ENCODE measurements at regions not wholly inside any gene's neighbourhood (a gene's known extent, or its start where the extent isn't known, plus 50 kb on each side); places are given as distances from the start of the nearest gene placed in this dataset.

DNA sequence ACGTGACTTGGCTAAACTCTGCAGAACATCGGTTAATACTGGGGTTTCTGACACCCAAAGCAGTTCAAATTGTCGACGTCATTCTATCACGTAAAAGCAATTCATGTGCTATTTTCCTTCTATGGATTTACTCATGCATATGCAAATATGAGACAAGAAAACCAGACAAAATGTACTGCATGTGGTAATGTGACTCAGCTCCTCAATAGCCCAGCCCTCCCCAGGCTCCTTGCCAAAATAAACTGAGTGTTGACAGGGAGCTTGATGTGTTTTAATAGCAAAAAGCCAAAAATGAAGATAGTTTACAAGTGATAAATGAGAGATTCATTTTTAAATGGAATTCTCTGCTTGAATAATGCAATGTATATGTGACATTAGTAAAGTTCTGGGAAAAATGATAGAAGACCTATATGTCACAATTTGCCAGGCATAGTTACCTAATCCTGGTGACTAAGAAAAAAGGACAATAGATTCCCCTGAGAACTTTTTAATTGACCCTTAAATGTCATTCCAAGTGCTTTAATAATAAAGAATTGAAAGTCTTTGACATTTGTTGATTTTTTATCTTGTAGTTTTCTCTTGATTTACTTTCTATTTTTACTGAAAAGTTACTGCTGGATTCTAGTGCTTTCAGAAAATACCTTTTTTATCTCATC is 1700.6 kb upstream of the TENM3 start:
- DNase-seq (ENCODE audit: low read depth in 4 of 6, low spot score in 6 of 6), result peak in 1 of 6 donors; percentile 82
- H3K9me3 ChIP-seq (ENCODE audit: control insufficient read depth, insufficient read depth, low read length), result no peaks in the 10 kb centered on the region
- H3K27ac ChIP-seq (ENCODE audit: low read depth, low read length), result no peak overlapping the region
- no peaks in the 10 kb centered on the region for H3K27me3 ChIP-seq (ENCODE audit: control insufficient read depth, insufficient read depth, low read length)
- no peaks in the 10 kb centered on the region for H3K4me1 ChIP-seq (ENCODE audit: control insufficient read depth, insufficient read depth, low read length)
- WGBS (ENCODE audit: insufficient coverage), result 52% methylated on average over 3 of the region's 5 CpGs
- no peaks in the 10 kb centered on the region for H3K36me3 ChIP-seq (ENCODE audit: control insufficient read depth, insufficient read depth, low read length)
- H3K4me3 ChIP-seq (ENCODE audit: low read depth, low read length), result no peak overlapping the region

DNA sequence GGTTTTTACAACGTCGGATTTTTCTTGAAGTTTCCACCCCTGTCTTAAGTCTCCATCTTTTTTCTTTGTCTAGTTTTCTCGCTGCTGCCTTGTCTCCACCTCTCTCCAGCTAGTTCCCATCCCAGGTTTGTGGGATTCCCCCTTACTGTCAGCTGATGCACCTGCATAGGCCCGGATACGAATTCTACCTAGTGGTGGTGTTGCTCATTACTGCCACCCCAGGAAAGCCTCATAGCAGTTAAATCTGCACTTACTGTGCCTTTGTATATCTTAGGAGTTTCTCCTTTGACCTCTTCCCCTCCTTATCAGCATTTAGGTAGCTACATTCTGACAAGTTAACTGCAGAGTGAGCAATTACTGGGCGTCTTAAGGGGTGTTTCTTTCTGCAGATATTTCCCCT is 1693.1 kb upstream of the TENM3 start:
- Histone ChIP-seq H3K27me3 (ENCODE audit: control insufficient read depth, insufficient read depth, low read length) (no peaks in the 10 kb centered on the region), H3K4me1 (ENCODE audit: control insufficient read depth, insufficient read depth, low read length) (no peaks in the 10 kb centered on the region), H3K36me3 (ENCODE audit: control insufficient read depth, insufficient read depth, low read length) (no peaks in the 10 kb centered on the region), H3K9me3 (ENCODE audit: control insufficient read depth, insufficient read depth, low read length) (no peaks in the 10 kb centered on the region), H3K4me3 (ENCODE audit: low read depth, low read length) (no peak overlapping the region), H3K27ac (ENCODE audit: low read depth, low read length) (no peak overlapping the region)
- DNase-seq (ENCODE audit: low read depth in 4 of 6, low spot score in 6 of 6), result no peak
- WGBS (ENCODE audit: insufficient coverage), result 38% methylated on average over 3 of the region's 6 CpGs

DNA sequence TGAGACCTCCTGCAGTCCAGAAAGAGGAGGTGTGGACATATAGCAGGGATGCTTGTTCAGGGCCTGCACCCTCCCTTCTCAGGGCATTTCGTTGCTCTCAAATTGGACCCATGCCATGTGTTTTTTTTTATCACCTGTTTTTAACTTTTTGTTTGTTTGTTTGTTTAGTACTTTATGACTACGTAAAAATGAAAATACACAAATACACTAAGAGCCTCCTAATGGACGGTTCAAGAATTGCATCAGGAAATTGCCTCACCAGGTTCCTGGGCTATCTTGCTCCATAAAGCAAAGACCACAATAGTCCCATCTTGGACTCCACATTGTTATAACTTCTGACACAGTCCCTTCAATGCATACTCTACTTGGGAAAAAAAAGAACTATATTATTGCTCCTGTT is 1685.9 kb upstream of the TENM3 start:
- H3K36me3 ChIP-seq (ENCODE audit: control insufficient read depth, insufficient read depth, low read length), result no peaks in the 10 kb centered on the region
- no peaks in the 10 kb centered on the region for H3K27me3 ChIP-seq (ENCODE audit: control insufficient read depth, insufficient read depth, low read length)
- H3K4me3 ChIP-seq (ENCODE audit: low read depth, low read length), result no peak overlapping the region
- H3K9me3 ChIP-seq (ENCODE audit: control insufficient read depth, insufficient read depth, low read length), result no peaks in the 10 kb centered on the region
- no peaks in the 10 kb centered on the region for H3K4me1 ChIP-seq (ENCODE audit: control insufficient read depth, insufficient read depth, low read length)
- 83% methylated on average over 1 of the region's 3 CpGs for WGBS (ENCODE audit: insufficient coverage)
- no peak for DNase-seq (ENCODE audit: low read depth in 4 of 6, low spot score in 6 of 6)
- H3K27ac ChIP-seq (ENCODE audit: low read depth, low read length), result no peak overlapping the region

DNA sequence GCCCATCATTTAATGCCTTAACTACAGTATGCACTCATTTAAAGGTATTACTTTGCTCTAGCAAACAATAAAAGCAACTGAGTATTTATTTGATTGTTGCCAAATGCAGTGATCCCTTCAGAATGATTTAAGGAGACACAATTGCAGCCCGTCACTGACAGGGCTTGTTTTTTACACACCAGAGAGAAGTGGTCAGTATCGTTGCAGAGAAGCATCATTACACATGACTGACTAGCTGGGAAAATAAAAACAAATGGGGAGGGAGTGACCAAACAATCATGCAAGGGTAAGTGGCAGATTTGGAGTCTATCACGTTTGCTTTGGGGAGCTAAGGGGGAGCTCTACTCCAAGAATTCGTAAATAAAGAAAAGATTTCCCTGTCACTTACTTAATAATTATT is 1685.3 kb upstream of the TENM3 start:
- WGBS (ENCODE audit: insufficient coverage), result no CpG with 5 or more reads among the region's 4 CpGs
- Histone ChIP-seq H3K36me3 (ENCODE audit: control insufficient read depth, insufficient read depth, low read length) (no peaks in the 10 kb centered on the region), H3K27me3 (ENCODE audit: control insufficient read depth, insufficient read depth, low read length) (no peaks in the 10 kb centered on the region), H3K4me3 (ENCODE audit: low read depth, low read length) (no peak overlapping the region), H3K4me1 (ENCODE audit: control insufficient read depth, insufficient read depth, low read length) (no peaks in the 10 kb centered on the region), H3K27ac (ENCODE audit: low read depth, low read length) (no peak overlapping the region), H3K9me3 (ENCODE audit: control insufficient read depth, insufficient read depth, low read length) (no peaks in the 10 kb centered on the region)
- no peak for DNase-seq (ENCODE audit: low read depth in 4 of 6, low spot score in 6 of 6)

DNA sequence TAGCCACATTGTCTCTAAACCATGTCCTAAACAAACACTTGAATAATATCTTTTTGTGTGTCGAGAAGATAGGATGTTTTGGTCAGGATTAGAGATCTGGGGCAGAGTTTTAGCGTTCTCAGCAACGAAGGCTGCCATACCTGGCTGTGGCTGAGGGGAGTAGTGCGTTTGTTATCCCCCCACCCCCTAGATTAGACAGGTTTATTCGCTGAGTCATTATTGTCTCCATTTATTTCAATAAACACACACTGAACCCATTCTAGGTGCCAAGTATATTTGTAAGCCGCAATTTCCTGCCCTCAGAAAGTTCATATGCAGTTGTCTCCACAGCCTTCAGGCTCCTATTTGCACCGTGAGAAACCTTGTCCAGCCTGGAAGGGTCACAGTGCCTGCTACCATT is 1684.8 kb upstream of the TENM3 start:
- no peaks in the 10 kb centered on the region for H3K36me3 ChIP-seq (ENCODE audit: control insufficient read depth, insufficient read depth, low read length)
- H3K27me3 ChIP-seq (ENCODE audit: control insufficient read depth, insufficient read depth, low read length), result no peaks in the 10 kb centered on the region
- H3K4me3 ChIP-seq (ENCODE audit: low read depth, low read length), result no peak overlapping the region
- H3K9me3 ChIP-seq (ENCODE audit: control insufficient read depth, insufficient read depth, low read length), result no peaks in the 10 kb centered on the region
- WGBS (ENCODE audit: insufficient coverage), result 83% methylated on average over 3 of the region's 7 CpGs
- H3K4me1 ChIP-seq (ENCODE audit: control insufficient read depth, insufficient read depth, low read length), result no peaks in the 10 kb centered on the region
- DNase-seq (ENCODE audit: low read depth in 4 of 6, low spot score in 6 of 6), result no peak
- no peak overlapping the region for H3K27ac ChIP-seq (ENCODE audit: low read depth, low read length)

DNA sequence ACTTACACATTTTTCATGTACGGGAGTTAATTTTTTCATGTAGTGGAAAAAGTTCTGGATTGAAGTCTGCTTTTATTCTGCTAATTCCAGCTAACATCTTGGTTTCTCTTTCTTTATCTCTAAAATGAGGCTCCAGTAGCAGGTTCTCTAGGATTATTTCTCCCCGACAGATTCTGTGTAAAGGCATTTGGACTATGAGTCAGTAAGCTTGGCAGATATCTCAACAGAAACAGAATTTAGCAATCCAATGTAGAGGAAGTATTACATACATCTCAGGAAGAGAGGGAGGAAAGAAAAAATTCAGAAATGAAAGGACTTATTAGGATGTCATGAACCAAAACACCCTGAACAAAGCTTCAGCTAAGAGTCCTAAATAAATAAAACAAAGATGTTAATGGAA is 1682.3 kb upstream of the TENM3 start:
- Histone ChIP-seq H3K4me3 (ENCODE audit: low read depth, low read length) (no peak overlapping the region), H3K27me3 (ENCODE audit: control insufficient read depth, insufficient read depth, low read length) (no peaks in the 10 kb centered on the region), H3K27ac (ENCODE audit: low read depth, low read length) (no peak overlapping the region), H3K4me1 (ENCODE audit: control insufficient read depth, insufficient read depth, low read length) (peaks cover 4% of the 10 kb centered on the region), H3K9me3 (ENCODE audit: control insufficient read depth, insufficient read depth, low read length) (no peaks in the 10 kb centered on the region), H3K36me3 (ENCODE audit: control insufficient read depth, insufficient read depth, low read length) (no peaks in the 10 kb centered on the region)
- WGBS (ENCODE audit: insufficient coverage), result no CpG with 5 or more reads among the region's 2 CpGs
- DNase-seq (ENCODE audit: low read depth in 4 of 6, low spot score in 6 of 6), result no peak

DNA sequence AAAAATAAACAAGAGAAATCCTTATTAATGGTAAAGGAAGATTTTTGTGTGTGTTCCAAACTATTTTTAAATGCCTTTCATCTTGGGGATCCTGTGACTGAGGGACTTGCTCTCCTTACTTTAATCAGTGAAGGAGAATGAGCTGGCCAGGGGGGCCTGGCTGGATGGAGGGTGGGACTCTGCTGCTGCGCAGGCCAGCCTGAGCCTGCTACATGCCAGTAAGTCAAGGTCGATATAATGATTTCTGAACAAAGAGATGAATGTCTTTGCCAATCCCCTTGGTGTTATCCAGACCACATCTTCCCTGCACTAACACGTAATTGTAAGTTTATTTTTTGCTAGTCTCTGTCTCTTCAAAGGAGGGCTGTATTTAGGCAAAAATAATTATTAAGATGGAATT is 1679.2 kb upstream of the TENM3 start:
- Histone ChIP-seq H3K9me3 (ENCODE audit: control insufficient read depth, insufficient read depth, low read length) (no peaks in the 10 kb centered on the region), H3K4me3 (ENCODE audit: low read depth, low read length) (no peak overlapping the region), H3K36me3 (ENCODE audit: control insufficient read depth, insufficient read depth, low read length) (no peaks in the 10 kb centered on the region), H3K27me3 (ENCODE audit: control insufficient read depth, insufficient read depth, low read length) (no peaks in the 10 kb centered on the region), H3K4me1 (ENCODE audit: control insufficient read depth, insufficient read depth, low read length) (peaks cover 4% of the 10 kb centered on the region), H3K27ac (ENCODE audit: low read depth, low read length) (no peak overlapping the region)
- WGBS (ENCODE audit: insufficient coverage), result no CpG with 5 or more reads among the region's 3 CpGs
- peak in 1 of 6 donors; percentile 45 for DNase-seq (ENCODE audit: low read depth in 4 of 6, low spot score in 6 of 6)

DNA sequence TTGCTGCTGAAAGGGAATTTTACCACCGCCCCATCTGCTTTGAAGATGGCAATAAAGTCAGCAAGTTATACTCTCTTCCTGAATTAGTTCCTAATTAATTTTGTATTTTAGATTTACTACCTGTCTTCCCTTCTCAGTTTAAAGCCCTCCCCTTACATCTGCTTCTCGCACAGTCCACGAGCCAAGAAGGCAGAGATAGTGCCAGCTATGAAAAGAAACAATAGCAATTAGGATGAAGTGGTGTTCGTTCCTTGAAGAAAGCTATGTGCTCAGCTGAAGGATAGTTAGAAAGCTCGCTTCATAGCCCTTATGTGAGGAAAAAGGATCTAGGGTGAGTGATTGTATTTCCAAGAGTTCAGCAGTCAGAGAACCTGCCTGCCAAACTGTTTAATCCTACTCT is 1678.8 kb upstream of the TENM3 start:
- no peaks in the 10 kb centered on the region for H3K36me3 ChIP-seq (ENCODE audit: control insufficient read depth, insufficient read depth, low read length)
- no peak overlapping the region for H3K27ac ChIP-seq (ENCODE audit: low read depth, low read length)
- DNase-seq (ENCODE audit: low read depth in 4 of 6, low spot score in 6 of 6), result peak in 2 of 6 donors; percentile 23 to 53
- WGBS (ENCODE audit: insufficient coverage), result 14% methylated on average over 1 of the region's 5 CpGs
- H3K9me3 ChIP-seq (ENCODE audit: control insufficient read depth, insufficient read depth, low read length), result no peaks in the 10 kb centered on the region
- no peaks in the 10 kb centered on the region for H3K27me3 ChIP-seq (ENCODE audit: control insufficient read depth, insufficient read depth, low read length)
- H3K4me1 ChIP-seq (ENCODE audit: control insufficient read depth, insufficient read depth, low read length), result peaks cover 4% of the 10 kb centered on the region
- no peak overlapping the region for H3K4me3 ChIP-seq (ENCODE audit: low read depth, low read length)

DNA sequence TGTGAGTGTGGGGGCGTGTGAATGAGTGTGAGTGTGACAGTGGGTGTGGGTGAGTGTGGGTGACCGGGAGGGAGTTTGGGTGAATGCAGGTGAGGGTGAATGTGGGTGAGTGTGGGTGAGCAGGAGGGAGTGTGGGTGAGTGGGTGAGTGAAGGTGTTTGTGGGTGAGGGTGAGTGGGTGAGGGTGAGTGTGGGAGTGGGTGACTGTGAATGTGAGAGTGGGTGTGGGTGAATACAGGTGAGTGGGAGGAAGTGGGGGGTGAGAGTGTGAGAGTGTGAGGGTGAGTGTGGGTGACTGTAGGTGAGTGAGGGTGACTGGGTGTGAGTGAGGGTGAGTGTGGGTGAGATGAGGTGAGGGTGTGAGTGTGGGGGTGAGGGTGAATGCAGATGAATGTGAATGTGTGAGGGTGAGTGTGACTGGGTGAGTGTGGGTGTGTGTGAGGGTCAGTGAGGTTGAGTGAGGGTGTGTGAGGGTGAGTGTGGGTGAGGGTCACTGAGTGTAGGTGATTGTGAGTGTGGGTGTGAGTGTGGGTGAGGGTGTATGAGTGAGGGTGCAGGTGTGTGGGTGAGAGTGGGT is 1677.3 kb upstream of the TENM3 start:
- Histone ChIP-seq H3K27ac (ENCODE audit: low read depth, low read length) (no peak overlapping the region), H3K27me3 (ENCODE audit: control insufficient read depth, insufficient read depth, low read length) (no peaks in the 10 kb centered on the region), H3K4me3 (ENCODE audit: low read depth, low read length) (no peak overlapping the region), H3K9me3 (ENCODE audit: control insufficient read depth, insufficient read depth, low read length) (no peaks in the 10 kb centered on the region), H3K4me1 (ENCODE audit: control insufficient read depth, insufficient read depth, low read length) (peaks cover 4% of the 10 kb centered on the region), H3K36me3 (ENCODE audit: control insufficient read depth, insufficient read depth, low read length) (no peaks in the 10 kb centered on the region)
- WGBS (ENCODE audit: insufficient coverage), result 58% methylated on average over 2 of the region's 2 CpGs
- DNase-seq (ENCODE audit: low read depth in 4 of 6, low spot score in 6 of 6), result no peak

DNA sequence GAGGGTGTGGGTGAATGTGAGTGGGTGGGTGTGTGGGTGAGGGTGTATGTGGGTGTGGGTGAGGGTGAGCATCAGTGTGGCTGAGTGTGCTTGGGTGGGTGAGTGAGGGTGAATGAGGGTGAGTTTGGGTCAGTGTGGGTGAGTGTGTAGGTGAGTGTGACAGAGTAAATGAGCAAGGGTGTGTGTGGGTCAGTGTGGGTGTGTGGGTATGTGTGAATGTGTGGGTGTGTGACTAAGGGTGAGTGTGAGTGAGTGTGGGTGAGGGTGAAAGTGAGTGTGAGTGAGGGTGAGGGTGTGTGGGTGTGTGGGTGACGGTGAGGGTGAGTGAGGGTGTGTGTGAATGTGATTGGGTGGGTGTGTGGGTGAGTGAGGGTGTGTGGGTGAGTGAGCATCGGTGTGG is 1676.7 kb upstream of the TENM3 start:
- no peak for DNase-seq (ENCODE audit: low read depth in 4 of 6, low spot score in 6 of 6)
- 65% methylated on average over 2 of the region's 2 CpGs for WGBS (ENCODE audit: insufficient coverage)

More for the DNA sequence above, 1676.7 kb upstream of the TENM3 start:
- no peaks in the 10 kb centered on the region for H3K9me3 ChIP-seq (ENCODE audit: control insufficient read depth, insufficient read depth, low read length)
- H3K4me1 ChIP-seq (ENCODE audit: control insufficient read depth, insufficient read depth, low read length), result peaks cover 4% of the 10 kb centered on the region
- H3K4me3 ChIP-seq (ENCODE audit: low read depth, low read length), result no peak overlapping the region
- H3K27me3 ChIP-seq (ENCODE audit: control insufficient read depth, insufficient read depth, low read length), result no peaks in the 10 kb centered on the region
- no peaks in the 10 kb centered on the region for H3K36me3 ChIP-seq (ENCODE audit: control insufficient read depth, insufficient read depth, low read length)
- no peak overlapping the region for H3K27ac ChIP-seq (ENCODE audit: low read depth, low read length)

All from spinal cord (tissue), 9 donors.